Astrocyte (in vitro differentiated cells and primary cell): ENCODE measurements at regions not wholly inside any gene's neighbourhood (a gene's known extent, or its start where the extent isn't known, plus 50 kb on each side); places are given as distances from the start of the nearest gene placed in this dataset.

Experiments
- DNase-seq: peaks from one replicate; pipeline ENCODE4 v3.0.0-alpha.2; 2010; ENCODE audit warnings: low read depth
- FAIRE-seq: peaks from 2 replicates; lab custom pipeline; 2011; peaks lifted over from hg19 to GRCh38; lab: Jason Lieb, UNC
- H2AFZ ChIP-seq: 2 replicates; pipeline ENCODE4 v1.6.0; 2012; ENCODE audit warnings: low read depth, low read length, inconsistent platforms
- H3K27ac ChIP-seq: 2 replicates; pipeline ENCODE4 v1.5.1; 2011; ENCODE audit warnings: low read depth, low read length, inconsistent platforms
- H3K27me3 ChIP-seq: 2 replicates; pipeline ENCODE4 v1.6.0; 2011; ENCODE audit warnings: low read length, inconsistent platforms; ENCODE audit not compliant: insufficient read depth
- H3K36me3 ChIP-seq: 2 replicates; pipeline ENCODE4 v1.5.1; 2011; ENCODE audit warnings: low read length, inconsistent platforms; ENCODE audit not compliant: insufficient read depth
- H3K4me1 ChIP-seq: 2 replicates; pipeline ENCODE4 v1.5.1; 2011; ENCODE audit warnings: low read length, inconsistent platforms; ENCODE audit not compliant: insufficient read depth
- H3K4me2 ChIP-seq: 2 replicates; pipeline ENCODE4 v1.6.0; 2012; ENCODE audit warnings: low read length, inconsistent platforms
- H3K4me3 ChIP-seq: 2 replicates; pipeline ENCODE4 v1.5.1; 2011; ENCODE audit warnings: low read depth, mild to moderate bottlenecking, low read length, inconsistent platforms; ENCODE audit not compliant: insufficient read depth
- H3K79me2 ChIP-seq: 2 replicates; pipeline ENCODE4 v1.6.0; 2012; ENCODE audit warnings: mild to moderate bottlenecking, low read length, inconsistent platforms; ENCODE audit not compliant: insufficient read depth
- H3K9ac ChIP-seq: 2 replicates; pipeline ENCODE4 v1.6.0; 2012; ENCODE audit warnings: mild to moderate bottlenecking, low read length, inconsistent platforms
- H3K9me3 ChIP-seq: 2 replicates; pipeline ENCODE4 v1.5.1; 2012; ENCODE audit warnings: low read depth, mild to moderate bottlenecking, low read length, inconsistent platforms; ENCODE audit not compliant: insufficient read depth
- H4K20me1 ChIP-seq: 2 replicates; pipeline ENCODE4 v1.6.0; 2012; ENCODE audit warnings: low read length, inconsistent platforms; ENCODE audit not compliant: insufficient read depth
- H3K27ac Mint-ChIP-seq: one replicate; pipeline ENCODE4 v1.8.0; 2021; ENCODE audit warnings: mild to moderate bottlenecking, mixed read lengths; ENCODE audit not compliant: unreplicated experiment
- H3K27me3 Mint-ChIP-seq: one replicate; pipeline ENCODE4 v1.8.0; 2021; ENCODE audit warnings: low read depth, mixed read lengths; ENCODE audit not compliant: unreplicated experiment
- H3K36me3 Mint-ChIP-seq: one replicate; pipeline ENCODE4 v1.8.0; 2021; ENCODE audit warnings: low read depth, mixed read lengths; ENCODE audit not compliant: unreplicated experiment
- H3K4me1 Mint-ChIP-seq: one replicate; pipeline ENCODE4 v1.8.0; 2021; ENCODE audit warnings: low read depth, mixed read lengths; ENCODE audit not compliant: unreplicated experiment
- H3K4me3 Mint-ChIP-seq: one replicate; pipeline ENCODE4 v1.8.0; 2021; ENCODE audit warnings: mild to moderate bottlenecking, moderate library complexity, mixed read lengths; ENCODE audit not compliant: unreplicated experiment
- H3K9me3 Mint-ChIP-seq: one replicate; pipeline ENCODE4 v1.8.0; 2021; ENCODE audit warnings: mild to moderate bottlenecking, mixed read lengths; ENCODE audit not compliant: unreplicated experiment
- CTCF ChIP-seq: IDR thresholded peaks from 2 replicates; pipeline ENCODE4 v1.5.1; 2011; ENCODE audit warnings: low read depth, mild to moderate bottlenecking, inconsistent platforms, low read length, moderate library complexity; ENCODE audit not compliant: insufficient read depth
- EZH2 ChIP-seq: IDR thresholded peaks from 2 replicates; pipeline ENCODE4 v1.6.1; 2012; ENCODE audit warnings: mild to moderate bottlenecking, low read length, inconsistent platforms; ENCODE audit not compliant: insufficient read depth

- no peaks in the 10 kb centered on the region for H3K36me3 Mint-ChIP-seq
- no peaks in the 10 kb centered on the region for H3K36me3 ChIP-seq
- no peak overlapping the region for H2AFZ ChIP-seq
- no peaks in the 10 kb centered on the region for H3K9me3 Mint-ChIP-seq
- no peaks in the 10 kb centered on the region for H3K4me1 Mint-ChIP-seq
- H3K27ac ChIP-seq, result no peak overlapping the region
- FAIRE-seq, result no peak
- H3K9ac ChIP-seq, result no peak overlapping the region
- TF ChIP-seq CTCF, result no peak
- no peak for TF ChIP-seq EZH2
- H4K20me1 ChIP-seq, result no peaks in the 10 kb centered on the region
- no peaks in the 10 kb centered on the region for H3K9me3 ChIP-seq
- H3K4me2 ChIP-seq, result no peak overlapping the region
- DNase-seq, result no peak
- H3K27me3 Mint-ChIP-seq, result no peaks in the 10 kb centered on the region
- no peak overlapping the region for H3K4me3 Mint-ChIP-seq
- no peaks in the 10 kb centered on the region for H3K27me3 ChIP-seq
- H3K79me2 ChIP-seq, result no peaks in the 10 kb centered on the region
- no peak overlapping the region for H3K27ac Mint-ChIP-seq
- H3K4me1 ChIP-seq, result no peaks in the 10 kb centered on the region
- no peak overlapping the region for H3K4me3 ChIP-seq
Measured at GRCh38 chr1:70656361-70656760, 245.3 kb downstream of the CTH start.

GRCh38 chr1:70659891-70660290 lies 248.8 kb downstream of the CTH start:
- Histone ChIP-seq H3K4me2 (no peak overlapping the region), H4K20me1 (no peaks in the 10 kb centered on the region), H3K79me2 (no peaks in the 10 kb centered on the region), H2AFZ (no peak overlapping the region), H3K4me3 (no peak overlapping the region), H3K27ac (no peak overlapping the region), H3K27me3 (no peaks in the 10 kb centered on the region), H3K4me1 (no peaks in the 10 kb centered on the region), H3K36me3 (no peaks in the 10 kb centered on the region), H3K9ac (no peak overlapping the region), H3K9me3 (no peaks in the 10 kb centered on the region)
- Mint-ChIP-seq H3K4me3 (no peak overlapping the region), H3K36me3 (no peaks in the 10 kb centered on the region), H3K9me3 (no peaks in the 10 kb centered on the region), H3K27me3 (no peaks in the 10 kb centered on the region), H3K4me1 (no peaks in the 10 kb centered on the region), H3K27ac (no peak overlapping the region)
- FAIRE-seq, result no peak
- TF ChIP-seq EZH2 (no peak), CTCF (no peak)
- no peak for DNase-seq

- no peak for FAIRE-seq
- no peaks in the 10 kb centered on the region for H3K36me3 Mint-ChIP-seq
Measured at GRCh38 chr1:70666381-70667140, 255.5 kb downstream of the CTH start.

More at GRCh38 chr1:70666381-70667140, 255.5 kb downstream of the CTH start:
- Histone ChIP-seq H4K20me1 (no peaks in the 10 kb centered on the region), H3K4me2 (no peak overlapping the region), H3K36me3 (no peaks in the 10 kb centered on the region), H3K79me2 (no peaks in the 10 kb centered on the region), H3K27me3 (no peaks in the 10 kb centered on the region), H3K4me1 (no peaks in the 10 kb centered on the region), H3K9ac (no peak overlapping the region), H3K9me3 (no peaks in the 10 kb centered on the region), H3K27ac (no peak overlapping the region), H3K4me3 (no peak overlapping the region), H2AFZ (no peak overlapping the region)
- Mint-ChIP-seq H3K27me3 (peaks cover 5% of the 10 kb centered on the region), H3K4me1 (no peaks in the 10 kb centered on the region), H3K4me3 (no peak overlapping the region), H3K9me3 (no peaks in the 10 kb centered on the region), H3K27ac (peak overlapping the region; percentile 64)
- DNase-seq, result no peak
- no peak for TF ChIP-seq CTCF
- no peak for TF ChIP-seq EZH2
